NCI-H2196 (cell line): ENCODE measurements at regions not wholly inside any gene's neighbourhood (a gene's known extent, or its start where the extent isn't known, plus 50 kb on each side); places are given as distances from the start of the nearest gene placed in this dataset.
A peak's percentile ranks its signal among the peaks of the same experiment; 100 is the strongest.

Experiments used
- DNase-seq: peaks from one replicate; lab custom pipeline; 2025; ENCODE audit not compliant: unreplicated experiment; lab: John Stamatoyannopoulos, UW

- no peak for DNase-seq
Measured at GRCh38 chr5:132130918-132131715, 57.5 kb downstream of the CSF2 start.

- DNase-seq: no peak
Measured at GRCh38 chr5:132132138-132132537, 58.5 kb downstream of the CSF2 start.

- no peak for DNase-seq
Measured at GRCh38 chr5:132134384-132134783, 60.8 kb downstream of the CSF2 start.

GRCh38 chr5:132136906-132137305 lies 63.3 kb downstream of the CSF2 start:
- DNase-seq: peak; percentile 4

- no peak for DNase-seq
Measured at GRCh38 chr5:132138260-132138659, 64.7 kb downstream of the CSF2 start.
